Transverse colon (tissue), 4 donors: ENCODE measurements at regions not wholly inside any gene's neighbourhood (a gene's known extent, or its start where the extent isn't known, plus 50 kb on each side); places are given as distances from the start of the nearest gene placed in this dataset.

Experiments
- DNase-seq: peaks from one replicate; pipeline ENCODE4 v3.0.0-alpha.2; 2019
- H3K27ac ChIP-seq, 4 donors: fragments of 200-600 bp; sonication (generic); 2 replicates each; pipeline ENCODE4 v1.5.1; 2016 to 2018; ENCODE audit warnings: inconsistent platforms in 4 of 4
- H3K27me3 ChIP-seq: fragments of 200-600 bp; sonication (generic); 2 replicates; pipeline ENCODE4 v1.5.1; 2017; ENCODE audit warnings: inconsistent platforms
- H3K36me3 ChIP-seq, 4 donors: fragments of 200-600 bp; sonication (generic); 2 replicates each; pipeline ENCODE4 v1.5.1; 2017 to 2019; ENCODE audit warnings: inconsistent platforms in 4 of 4
- H3K4me1 ChIP-seq, 4 donors: fragments of 200-600 bp; sonication (generic); 2 replicates each; pipeline ENCODE4 v1.5.1; 2017 to 2020; ENCODE audit warnings: inconsistent platforms in 4 of 4
- H3K4me3 ChIP-seq, 4 donors: fragments of 200-600 bp; sonication (generic); 1 replicate in 1 of 4; 2 replicates in 3 of 4; pipeline versions ENCODE4 v1.5.1 to v1.6.1; 2017 to 2019; ENCODE audit warnings: inconsistent platforms in 4 of 4
- H3K9me3 ChIP-seq, 2 donors: fragments of 200-600 bp; sonication (generic); 2 replicates each; pipeline ENCODE4 v1.5.1; 2017 to 2019; ENCODE audit warnings: inconsistent platforms in 2 of 2
- EP300 ChIP-seq: sonication (generic); formaldehyde crosslinking; IDR thresholded peaks from one replicate; pipeline ENCODE4 v1.6.1; 2017; ENCODE audit warnings: antibody characterized with exemption, low read depth
- POLR2A ChIP-seq: fragments of 450-650 bp; IDR thresholded peaks from one replicate; pipeline ENCODE4 v1.6.1; 2016; ENCODE audit warnings: antibody characterized with exemption, mild to moderate bottlenecking, moderate library complexity
- POLR2AphosphoS5 ChIP-seq, 3 donors: sonication (generic); formaldehyde crosslinking; IDR thresholded peaks; one replicate each; pipeline ENCODE4 v1.6.1; 2016; ENCODE audit warnings: antibody characterized with exemption in 3 of 3
- WGBS, 2 donors: methylation state at CpG; one replicate each; pipeline ENCODE4 v1.1.5; 2018; ENCODE audit warnings: low coverage in 1 of 2; 5-methylcytosine and 5-hydroxymethylcytosine counted together
- in situ Hi-C, 4 donors: fragments of 200-750 bp; cut with MboI; loops; one replicate each; pipeline versions ENCODE4 v1.15.0 to v1.15.1; 2017; ENCODE audit warnings: low sequenced_read_pairs in 3 of 4, low pct_ligation_motif_present in 1 of 4, low pct_unique_long_range_greater_than_20kb in 1 of 4
- intact Hi-C: fragments of 100-400 bp; cut with DNase I; formaldehyde crosslinking; loops from one replicate; pipeline ENCODE4 v1.15.1; 2023; ENCODE audit warnings: low total_unique reads
- TF ChIP-seq, protein P1 (sequence below), 5 experiments: fragments of 200-600 bp in 3 of 5; fragments of 450-650 bp in 2 of 5; sonication (generic) in 3 of 5; IDR thresholded peaks; 1 replicate in 2 of 5; 2 replicates in 3 of 5; pipeline ENCODE4 v1.5.1; 2016 to 2017; ENCODE audit warnings: antibody characterized with exemption in 5 of 5, inconsistent platforms in 3 of 5, mild to moderate bottlenecking in 2 of 5, moderate library complexity in 1 of 5

DNA sequence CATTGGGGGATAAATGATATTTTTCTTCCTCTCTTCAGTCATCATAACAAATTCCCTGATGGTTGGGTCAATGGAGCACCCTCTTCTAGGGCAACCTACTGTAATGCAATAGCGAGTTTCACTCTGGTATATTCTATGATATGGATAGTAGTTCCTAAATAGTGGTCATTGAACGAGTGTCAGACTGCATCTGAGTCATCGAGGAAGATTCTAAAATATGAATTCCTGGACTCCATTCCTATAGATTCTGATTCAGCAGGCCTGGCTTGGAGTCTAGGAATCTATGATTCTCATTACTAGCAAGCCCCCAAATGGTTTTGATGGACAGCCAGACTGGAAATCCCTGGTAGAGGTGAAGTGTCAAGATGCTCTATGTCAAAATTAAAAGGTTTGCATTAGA is 254.5 kb downstream of the BUB3 start:
- peaks cover 6 to 10% of the 10 kb centered on the region in 2 donors for H3K9me3 ChIP-seq
- H3K4me3 ChIP-seq = no peak overlapping the region
- peaks cover 5% of the 10 kb centered on the region for H3K27me3 ChIP-seq
- no peaks in the 10 kb centered on the region for H3K36me3 ChIP-seq
- no peaks in the 10 kb centered on the region for H3K4me1 ChIP-seq
- no peak overlapping the region for H3K27ac ChIP-seq
- intact Hi-C loops = no loop called here
- no peak for DNase-seq
- 77 to 86% methylated on average over 3 of the region's 3 CpGs for WGBS, 2 donors
- TF ChIP-seq EP300 = no peak
- TF ChIP-seq, protein P1, sequence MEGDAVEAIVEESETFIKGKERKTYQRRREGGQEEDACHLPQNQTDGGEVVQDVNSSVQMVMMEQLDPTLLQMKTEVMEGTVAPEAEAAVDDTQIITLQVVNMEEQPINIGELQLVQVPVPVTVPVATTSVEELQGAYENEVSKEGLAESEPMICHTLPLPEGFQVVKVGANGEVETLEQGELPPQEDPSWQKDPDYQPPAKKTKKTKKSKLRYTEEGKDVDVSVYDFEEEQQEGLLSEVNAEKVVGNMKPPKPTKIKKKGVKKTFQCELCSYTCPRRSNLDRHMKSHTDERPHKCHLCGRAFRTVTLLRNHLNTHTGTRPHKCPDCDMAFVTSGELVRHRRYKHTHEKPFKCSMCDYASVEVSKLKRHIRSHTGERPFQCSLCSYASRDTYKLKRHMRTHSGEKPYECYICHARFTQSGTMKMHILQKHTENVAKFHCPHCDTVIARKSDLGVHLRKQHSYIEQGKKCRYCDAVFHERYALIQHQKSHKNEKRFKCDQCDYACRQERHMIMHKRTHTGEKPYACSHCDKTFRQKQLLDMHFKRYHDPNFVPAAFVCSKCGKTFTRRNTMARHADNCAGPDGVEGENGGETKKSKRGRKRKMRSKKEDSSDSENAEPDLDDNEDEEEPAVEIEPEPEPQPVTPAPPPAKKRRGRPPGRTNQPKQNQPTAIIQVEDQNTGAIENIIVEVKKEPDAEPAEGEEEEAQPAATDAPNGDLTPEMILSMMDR (IDR thresholded peaks at IDR 0.05) = no peak
- no peak for TF ChIP-seq POLR2A
- TF ChIP-seq POLR2AphosphoS5 (IDR thresholded peaks at IDR 0.05) = no peak
- in situ Hi-C loops = no loop called here

DNA sequence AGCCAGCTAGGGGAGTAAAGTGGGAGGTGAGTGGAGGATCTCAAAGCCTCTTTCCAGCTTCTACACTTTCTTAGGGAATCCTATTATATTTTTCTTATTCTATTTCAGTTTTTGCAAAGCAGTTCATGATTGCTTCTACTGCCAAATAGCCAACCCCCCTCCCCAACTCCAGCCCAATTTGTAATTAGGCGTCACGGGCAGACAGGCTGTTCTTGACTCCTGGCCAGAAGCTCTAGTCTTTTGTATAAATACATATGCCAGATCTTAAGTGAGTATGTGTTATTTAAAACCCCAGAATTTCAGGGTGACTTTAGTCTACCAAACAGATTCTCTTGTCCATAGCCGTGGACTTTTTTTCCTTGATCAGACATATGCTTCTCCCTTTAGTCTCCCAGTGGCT is 255.2 kb downstream of the BUB3 start:
- no peak for DNase-seq
- Histone ChIP-seq H3K27me3 (peaks cover 5% of the 10 kb centered on the region), H3K36me3 (no peaks in the 10 kb centered on the region), H3K4me3 (no peak overlapping the region), H3K9me3 (peaks cover 1 to 5% of the 10 kb centered on the region in 2 donors), H3K4me1 (no peaks in the 10 kb centered on the region), H3K27ac (no peak overlapping the region)
- TF ChIP-seq POLR2A = no peak
- TF ChIP-seq EP300 = no peak
- TF ChIP-seq, protein P1 (IDR thresholded peaks at IDR 0.05) = no peak
- no peak for TF ChIP-seq POLR2AphosphoS5 (IDR thresholded peaks at IDR 0.05)
- in situ Hi-C loops = no loop called here
- 43 to 62% methylated on average over 1 to 3 of the region's 3 CpGs for WGBS, 2 donors
- intact Hi-C loops = no loop called here

DNA sequence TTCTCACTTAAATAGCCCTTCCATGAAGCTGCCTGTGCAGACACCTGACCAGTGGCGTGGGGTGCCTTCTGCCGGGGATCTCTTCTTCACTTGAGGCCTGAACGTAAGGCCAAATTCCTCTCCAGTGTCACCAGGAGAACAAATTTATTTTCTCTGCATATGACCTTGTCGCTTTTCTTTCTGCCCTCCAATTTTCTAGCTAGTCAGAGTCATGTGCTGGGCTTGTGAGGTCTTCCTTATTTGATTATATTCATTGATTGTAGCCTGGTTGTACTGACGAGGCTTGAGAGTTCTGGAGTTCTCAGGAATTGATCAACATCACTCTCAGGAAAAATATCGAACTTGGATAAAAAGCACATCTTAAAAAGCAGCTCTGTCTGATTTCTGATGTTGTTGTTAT is 255.7 kb downstream of the BUB3 start:
- H3K27me3 ChIP-seq = peaks cover 5% of the 10 kb centered on the region
- in situ Hi-C loops = no loop called here
- H3K4me3 ChIP-seq = no peak overlapping the region
- H3K36me3 ChIP-seq = no peaks in the 10 kb centered on the region
- H3K27ac ChIP-seq = no peak overlapping the region
- no peaks in the 10 kb centered on the region for H3K4me1 ChIP-seq
- intact Hi-C loops = no loop called here
- H3K9me3 ChIP-seq = peaks cover 0 to under 1% of the 10 kb centered on the region in 2 donors
- no peak for DNase-seq
- TF ChIP-seq POLR2A (no peak), EP300 (no peak), POLR2AphosphoS5 (IDR thresholded peaks at IDR 0.05) (no peak)
- TF ChIP-seq, protein P1 (IDR thresholded peaks at IDR 0.05) = no peak
- WGBS, 2 donors = 72 to 85% methylated on average over 5 to 6 of the region's 6 CpGs

DNA sequence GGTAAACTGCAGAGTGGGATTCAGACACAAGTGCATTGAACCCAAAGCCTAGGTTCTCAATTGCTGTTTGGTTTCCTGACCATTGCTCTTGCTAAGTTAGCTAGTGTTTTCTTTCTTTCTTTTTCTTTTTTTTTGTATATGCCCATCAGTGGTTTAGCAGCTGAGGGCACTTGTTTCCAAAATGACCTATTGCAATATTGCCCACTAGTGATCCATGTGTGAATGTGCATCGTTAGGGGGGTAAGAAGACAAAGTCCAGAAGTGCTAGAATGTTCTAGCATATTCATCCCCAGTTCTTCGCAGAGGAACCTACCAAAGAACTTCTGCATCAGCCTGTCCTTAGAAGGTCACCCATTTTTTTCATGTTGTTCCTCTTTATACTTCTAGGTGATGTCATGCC is 252.8 kb upstream of the GPR26 start:
- in situ Hi-C loops (no loop called here), intact Hi-C loops (no loop called here)
- Histone ChIP-seq H3K27me3 (peaks cover 5% of the 10 kb centered on the region), H3K4me1 (no peaks in the 10 kb centered on the region), H3K36me3 (no peaks in the 10 kb centered on the region), H3K4me3 (no peak overlapping the region), H3K27ac (no peak overlapping the region), H3K9me3 (no peaks in the 10 kb centered on the region)
- TF ChIP-seq, protein P1 (IDR thresholded peaks at IDR 0.05) = no peak
- TF ChIP-seq EP300 = no peak
- no peak for TF ChIP-seq POLR2AphosphoS5 (IDR thresholded peaks at IDR 0.05)
- no peak for TF ChIP-seq POLR2A
- 75 to 80% methylated on average over 2 of the region's 2 CpGs for WGBS, 2 donors
- DNase-seq = no peak
